ENCODE measurements at regions not wholly inside any gene's neighbourhood (a gene's known extent, or its start where the extent isn't known, plus 50 kb on each side); places are given as distances from the start of the nearest gene placed in this dataset.

GRCh38 chr2:15107137-15107536 lies 454.0 kb downstream of the NBAS start:
- DNase-seq, result no peak

- DNase-seq, result no peak
Measured at GRCh38 chr2:15111718-15112117, 449.4 kb downstream of the NBAS start.

- DNase-seq, result no peak
Measured at GRCh38 chr2:15112216-15112615, 448.9 kb downstream of the NBAS start.

- DNase-seq, result no peak
Measured at GRCh38 chr2:15115776-15116175, 445.4 kb downstream of the NBAS start.

GRCh38 chr2:15116830-15117229 lies 444.3 kb downstream of the NBAS start:
- no peak for DNase-seq

Data from activated CD8-positive, alpha-beta memory T cell treated with anti-CD3 and anti-CD28 coated beads, Interleukin-2, amount 50 U/mL, for 4 hours (primary cell).